Erythroblast (primary cell): ENCODE measurements at regions not wholly inside any gene's neighbourhood (a gene's known extent, or its start where the extent isn't known, plus 50 kb on each side); places are given as distances from the start of the nearest gene placed in this dataset.

Experiments used
- GATA1 ChIP-seq: IDR thresholded peaks from 2 replicates; pipeline ENCODE4 v1.6.1; 2011; ENCODE audit warnings: low read depth, mild to moderate bottlenecking, control low read depth, low read length, moderate library complexity
- POLR2A ChIP-seq: IDR thresholded peaks from 2 replicates; pipeline ENCODE4 v1.6.1; 2011; ENCODE audit warnings: mild to moderate bottlenecking, low read length

DNA sequence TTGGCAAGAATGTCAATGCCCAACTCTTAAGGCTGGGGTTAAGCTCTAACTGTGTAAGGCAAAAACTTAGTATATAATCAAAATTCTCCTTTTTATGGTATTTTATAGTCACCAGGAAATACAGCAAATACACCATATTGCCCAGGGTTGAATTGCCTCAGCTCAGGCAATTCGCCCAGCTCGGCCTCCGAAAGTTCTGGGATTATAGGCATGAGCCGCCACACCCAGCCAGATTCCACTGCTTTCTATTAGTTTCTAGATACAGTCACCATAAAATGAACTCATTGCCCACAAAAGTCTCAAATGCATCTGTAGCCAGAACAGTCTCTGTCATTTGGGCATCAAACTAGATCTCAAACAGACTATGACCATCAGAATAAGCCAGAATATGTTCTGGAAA, 238.7 kb upstream of the TOX3 start:
- TF ChIP-seq POLR2A (no peak), GATA1 (no peak)
